Nucleus accumbens (tissue), 56 donors: ENCODE measurements at regions not wholly inside any gene's neighbourhood (a gene's known extent, or its start where the extent isn't known, plus 50 kb on each side); places are given as distances from the start of the nearest gene placed in this dataset.

ENCODE experiments used
- DNase-seq, 56 donors: peaks; one replicate each; lab custom pipeline; 2025; lab: John Stamatoyannopoulos, UW

DNA sequence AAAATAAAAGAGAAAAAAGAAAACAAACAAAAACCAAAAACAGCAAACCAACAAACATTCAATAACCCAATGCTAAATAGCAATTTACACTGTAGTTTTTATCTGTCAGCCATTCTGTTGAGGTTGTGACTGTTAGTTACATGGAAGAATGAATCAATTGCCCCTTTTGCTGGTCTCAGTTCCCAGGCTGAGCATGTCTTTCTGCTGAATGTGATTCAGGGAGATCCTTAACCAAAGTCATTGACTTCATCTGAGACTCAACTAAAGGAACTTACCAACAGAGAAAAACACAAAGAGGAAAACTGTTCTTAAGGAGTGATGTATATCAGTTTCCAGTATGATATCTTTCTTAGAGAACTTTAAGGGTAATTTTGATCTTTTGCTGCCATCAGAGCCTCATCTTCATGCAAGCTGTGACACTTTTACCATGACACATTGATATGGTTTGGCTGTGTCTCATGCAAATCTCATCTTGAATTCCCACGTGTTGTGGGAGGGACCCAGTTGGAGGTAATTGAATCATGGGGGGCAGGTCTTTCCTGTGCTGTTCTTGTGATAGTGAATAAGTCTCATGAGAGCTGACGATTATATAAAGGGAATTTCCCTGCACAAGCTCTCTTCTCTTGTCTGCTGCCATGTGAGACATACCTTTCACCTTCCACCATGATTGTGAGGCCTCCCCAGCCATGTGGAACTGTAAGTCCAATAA, 469.8 kb downstream of the KIF20B start:
- no peak for DNase-seq

DNA sequence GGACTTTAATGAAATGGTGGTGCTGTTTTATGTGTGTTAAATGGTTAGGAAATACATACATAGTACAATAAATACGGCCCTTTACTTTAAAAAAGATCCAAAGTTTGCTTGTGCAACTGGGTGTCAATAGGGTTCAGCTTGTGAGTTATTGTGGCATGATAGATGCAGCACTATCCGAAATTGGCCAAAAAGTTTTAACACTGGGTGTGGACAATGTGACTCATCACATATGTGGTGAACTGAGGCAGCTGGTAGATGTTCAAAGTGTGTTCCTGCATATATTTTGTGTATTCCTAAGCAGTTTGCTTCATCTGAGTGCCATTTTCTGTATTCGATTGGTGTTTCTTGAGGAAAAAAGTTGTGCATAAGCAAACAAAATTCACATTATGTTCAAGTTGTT, 473.1 kb downstream of the KIF20B start:
- no peak for DNase-seq

DNA sequence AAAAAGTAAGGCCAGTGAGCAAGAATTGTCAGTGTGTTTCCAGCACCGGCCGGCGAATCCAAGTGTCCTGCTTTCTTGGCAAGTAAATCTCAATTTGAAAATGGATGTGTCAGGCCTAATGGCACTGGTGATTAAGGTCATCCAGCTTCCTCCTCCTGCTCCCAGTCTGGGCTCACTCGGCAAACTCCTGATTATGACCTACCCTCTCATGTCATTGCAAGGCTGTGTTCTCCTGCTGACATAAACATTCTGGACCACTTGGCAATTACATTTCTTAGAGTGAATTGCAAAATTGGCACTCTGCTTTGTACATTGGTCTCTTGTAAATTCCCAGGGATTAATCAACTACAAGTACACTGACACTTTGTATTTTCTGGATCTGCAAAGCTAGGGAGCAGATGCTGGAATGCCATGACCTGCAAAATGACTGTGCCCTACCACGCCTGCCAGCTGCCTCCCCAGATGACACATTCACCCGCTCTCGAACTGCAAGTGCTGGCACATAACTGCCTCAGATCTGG, 473.8 kb downstream of the KIF20B start:
- peak in 1 of 56 donors; percentile 1 for DNase-seq

- no peak for DNase-seq
Observed at GRCh38 chr10:90179696-90180407, 478.5 kb downstream of the KIF20B start.

DNA sequence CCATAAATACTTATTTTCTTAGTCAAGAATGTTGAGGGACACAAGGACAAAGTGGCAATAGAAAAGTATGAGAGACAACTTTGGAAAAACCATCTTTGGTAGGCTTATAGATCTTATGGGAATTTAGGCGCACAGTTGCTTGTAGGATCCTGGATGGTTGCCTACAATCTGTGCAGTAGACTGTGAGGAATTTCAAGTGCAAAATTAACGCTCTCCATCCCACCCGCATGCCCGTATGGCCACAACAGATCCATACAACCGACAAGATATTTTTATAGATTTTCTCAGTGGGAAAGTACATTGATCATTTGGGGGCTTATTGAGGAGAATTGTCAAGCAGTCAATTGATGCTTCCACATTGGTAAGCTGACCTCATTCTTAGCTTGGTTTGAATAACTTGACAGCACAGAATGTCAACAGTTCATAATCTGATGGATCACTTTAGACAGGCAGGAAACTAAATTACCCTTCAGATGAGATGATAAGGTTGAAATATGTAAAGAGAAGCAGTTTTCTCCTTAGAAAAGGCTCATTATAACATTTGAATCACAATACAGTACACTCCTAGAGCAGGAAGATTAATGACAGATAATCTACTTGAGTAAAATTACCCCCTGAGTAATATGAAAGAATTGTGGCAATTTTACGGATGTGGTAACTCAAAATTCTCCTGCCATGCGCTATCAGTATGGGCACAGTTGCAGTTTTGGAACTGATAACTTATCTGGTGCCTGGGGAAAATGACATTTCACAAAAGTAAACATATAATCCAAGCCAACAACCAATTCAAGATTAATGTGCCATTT, 479.7 kb downstream of the KIF20B start:
- no peak for DNase-seq

DNA sequence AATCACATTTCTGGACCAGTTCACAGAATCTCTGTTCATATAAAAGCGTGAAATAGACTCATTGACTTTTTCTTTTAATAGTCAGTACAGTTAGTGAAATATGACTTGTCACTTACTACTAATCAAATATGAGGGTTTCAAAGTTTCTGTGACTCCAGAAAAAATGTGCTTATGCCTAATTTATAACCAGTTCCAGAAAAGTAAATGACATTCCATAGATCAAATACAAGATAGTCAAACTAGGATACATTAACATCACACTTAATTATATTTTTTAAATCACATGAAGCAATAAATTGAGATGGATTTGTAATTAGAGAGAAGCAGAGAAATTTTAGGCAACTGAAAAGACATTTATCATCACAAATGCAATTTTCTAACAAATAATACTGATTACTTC, 491.4 kb downstream of the KIF20B start:
- DNase-seq: no peak

GRCh38 chr10:90193240-90193985, 492.0 kb downstream of the KIF20B start:
- no peak for DNase-seq

DNA sequence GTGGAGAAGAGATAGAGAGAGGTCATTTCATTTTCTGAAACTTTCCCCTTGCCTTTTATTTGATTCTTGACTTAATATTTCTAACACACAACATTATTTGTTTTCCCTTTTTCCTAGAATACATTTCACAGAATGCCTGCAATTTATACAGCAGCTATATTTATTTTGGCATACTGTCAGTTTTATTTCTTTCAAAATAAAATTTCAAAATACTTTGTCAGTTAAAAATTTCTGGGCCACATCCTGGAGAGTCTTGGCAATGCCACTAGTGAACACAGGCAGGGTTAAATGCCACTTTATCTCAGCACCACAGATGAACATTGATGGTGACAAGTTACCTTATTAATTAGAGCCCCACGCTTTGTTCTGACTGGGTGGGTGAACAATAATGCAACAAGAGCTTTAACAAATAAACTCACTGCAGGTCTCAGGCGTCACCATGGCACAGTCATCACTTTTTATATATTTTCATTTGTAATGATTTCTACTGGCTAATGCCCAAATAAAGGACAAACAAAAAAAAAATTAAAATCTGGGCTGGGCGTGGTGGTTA, 494.0 kb downstream of the KIF20B start:
- no peak for DNase-seq

GRCh38 chr10:90197766-90198165, 496.4 kb downstream of the KIF20B start:
- no peak for DNase-seq

- no peak for DNase-seq
Observed at GRCh38 chr10:90199093-90199492, 497.7 kb downstream of the KIF20B start.

DNA sequence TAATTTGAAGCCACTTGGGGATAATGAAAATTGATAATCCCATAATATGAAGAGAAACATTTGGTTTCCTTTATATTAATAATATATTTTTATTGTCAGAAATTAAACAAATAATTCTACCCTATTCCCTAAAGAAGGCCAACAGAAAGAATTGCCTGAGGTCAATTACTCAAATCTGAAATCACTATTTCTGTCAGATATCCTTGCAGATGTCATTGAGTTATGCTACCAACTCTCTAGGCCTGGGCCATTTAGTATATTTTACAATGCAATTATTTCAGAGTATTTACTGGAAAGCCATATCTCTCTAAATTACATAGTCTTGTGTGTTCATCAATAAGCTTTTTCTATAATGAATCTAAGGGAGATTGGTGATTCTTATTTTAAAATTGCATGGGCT, 498.1 kb downstream of the KIF20B start:
- DNase-seq: no peak

GRCh38 chr10:90204131-90204955, 503.0 kb downstream of the KIF20B start:
- DNase-seq: no peak

DNA sequence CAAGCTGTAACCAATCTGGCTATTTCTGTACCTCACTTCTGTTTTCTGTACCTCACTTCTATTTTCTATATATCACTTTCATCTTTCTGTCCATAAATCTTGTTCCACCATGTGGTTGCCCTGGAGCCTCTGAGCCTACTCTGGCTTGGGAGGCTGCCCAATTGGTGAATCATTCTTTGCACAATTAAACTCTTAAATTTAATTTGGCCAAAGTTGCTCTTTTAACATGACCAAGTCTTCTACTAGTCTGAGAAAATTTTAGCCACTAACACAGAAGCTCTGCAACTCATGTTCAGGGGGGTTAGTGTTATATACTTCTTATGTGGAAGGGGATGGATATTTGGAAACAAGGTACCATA, 503.5 kb downstream of the KIF20B start:
- DNase-seq: no peak

GRCh38 chr10:90205340-90205739, 503.9 kb downstream of the KIF20B start:
- no peak for DNase-seq

- no peak for DNase-seq
Observed at GRCh38 chr10:90213346-90213745, 512.0 kb downstream of the KIF20B start.

DNA sequence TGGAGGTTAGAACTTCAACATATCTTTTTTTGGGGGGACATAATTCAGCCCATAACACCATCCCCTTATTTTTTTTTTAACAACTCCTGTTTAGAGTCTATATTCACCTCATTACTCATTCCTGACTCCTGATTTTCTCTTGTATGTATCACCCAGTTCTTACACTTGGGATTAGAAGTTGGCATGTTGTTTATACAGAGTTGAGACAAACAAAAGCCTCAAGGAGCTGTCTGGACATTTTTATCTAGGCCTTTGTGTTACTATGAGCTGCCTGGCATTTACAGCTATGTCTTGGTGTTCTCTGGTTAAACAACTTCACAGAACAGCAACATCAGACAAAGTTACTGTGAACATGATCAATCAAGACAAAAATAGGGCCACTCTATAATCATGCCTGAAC, 517.5 kb downstream of the KIF20B start:
- DNase-seq: no peak

- no peak for DNase-seq
Observed at GRCh38 chr10:90222372-90222771, 521.0 kb downstream of the KIF20B start.

- DNase-seq: no peak
Observed at GRCh38 chr10:90222939-90223338, 521.5 kb downstream of the KIF20B start.

DNA sequence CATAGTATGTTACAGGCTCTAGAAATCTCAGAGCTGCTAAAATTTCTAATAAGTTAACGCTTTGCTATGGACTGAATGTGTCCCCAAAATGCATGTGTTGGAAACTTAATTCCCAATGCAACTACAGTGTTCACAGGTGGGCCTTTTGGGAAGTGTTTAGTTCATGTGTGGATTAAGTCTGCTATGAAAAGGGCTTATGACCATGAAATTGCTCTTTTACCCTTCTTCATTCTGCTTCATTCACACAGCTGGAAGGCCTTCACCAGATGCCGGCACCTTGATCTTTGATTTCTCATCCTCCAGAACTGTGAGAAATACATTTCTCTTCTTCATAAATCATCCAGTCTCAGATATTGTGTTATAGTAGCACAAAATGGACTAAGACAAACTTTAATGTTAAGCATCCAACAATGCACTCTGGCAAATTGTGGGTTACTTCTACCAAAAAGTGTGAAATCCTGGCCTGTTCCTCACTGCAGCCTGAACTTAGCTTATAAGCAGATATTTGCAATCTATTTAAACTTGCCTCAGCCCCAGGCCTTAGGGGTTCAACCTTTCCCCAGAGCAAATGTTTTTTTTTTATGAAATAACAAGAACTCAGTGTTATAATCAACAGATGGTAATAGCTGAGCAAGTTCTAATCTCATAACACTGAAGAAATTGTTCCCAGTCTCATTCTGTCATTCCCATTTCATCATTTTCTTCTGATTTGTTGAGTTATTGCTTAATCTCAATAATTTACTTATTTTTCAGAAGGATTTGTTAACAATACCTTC, 523.6 kb downstream of the KIF20B start:
- DNase-seq: no peak
